HG02885 (cell line): ENCODE measurements at regions not wholly inside any gene's neighbourhood (a gene's known extent, or its start where the extent isn't known, plus 50 kb on each side); places are given as distances from the start of the nearest gene placed in this dataset.

Source experiments
- ATAC-seq: cut with Tn5 transposase; IDR thresholded peaks from one replicate; pipeline ENCODE4 v1.9.1; 2021; ENCODE audit warnings: mild to moderate bottlenecking; ENCODE audit not compliant: unreplicated experiment, poor library complexity

GRCh38 chr7:41633690-41634089 lies 69.2 kb downstream of the INHBA start:
- no peak for ATAC-seq

GRCh38 chr7:41630741-41631140 lies 72.1 kb downstream of the INHBA start:
- ATAC-seq = peak; percentile 86

GRCh38 chr7:41629711-41630111 lies 73.2 kb downstream of the INHBA start:
- no peak for ATAC-seq

GRCh38 chr7:41628901-41629300 lies 74.0 kb downstream of the INHBA start:
- ATAC-seq = no peak

GRCh38 chr7:41627645-41628298 lies 75.1 kb downstream of the INHBA start:
- ATAC-seq = no peak

GRCh38 chr7:41624818-41625217 lies 78.1 kb downstream of the INHBA start:
- no peak for ATAC-seq

GRCh38 chr7:41621953-41622831 lies 80.7 kb downstream of the INHBA start:
- no peak for ATAC-seq

- ATAC-seq = no peak
Observed at GRCh38 chr7:41617987-41618386, 84.9 kb downstream of the INHBA start.

- ATAC-seq = no peak
Observed at GRCh38 chr7:41612798-41613197, 90.1 kb downstream of the INHBA start.

- ATAC-seq = no peak
Observed at GRCh38 chr7:41612386-41612785, 90.5 kb downstream of the INHBA start.

- no peak for ATAC-seq
Observed at GRCh38 chr7:41608447-41608846, 94.4 kb downstream of the INHBA start.

- ATAC-seq = no peak
Observed at GRCh38 chr7:41603985-41604384, 98.9 kb downstream of the INHBA start.

GRCh38 chr7:41599760-41600159 lies 103.1 kb downstream of the INHBA start:
- no peak for ATAC-seq

- no peak for ATAC-seq
Observed at GRCh38 chr7:41592794-41593193, 110.1 kb downstream of the INHBA start.

GRCh38 chr7:41592236-41592635 lies 110.7 kb downstream of the INHBA start:
- no peak for ATAC-seq

- no peak for ATAC-seq
Observed at GRCh38 chr7:41590986-41591385, 111.9 kb downstream of the INHBA start.

GRCh38 chr7:41588341-41588740 lies 114.5 kb downstream of the INHBA start:
- ATAC-seq = no peak

GRCh38 chr7:41586931-41587640 lies 115.8 kb downstream of the INHBA start:
- ATAC-seq = no peak

- ATAC-seq = no peak
Observed at GRCh38 chr7:41584746-41585145, 118.1 kb downstream of the INHBA start.

- no peak for ATAC-seq
Observed at GRCh38 chr7:41582116-41582515, 120.8 kb downstream of the INHBA start.

GRCh38 chr7:41581041-41581440 lies 121.8 kb downstream of the INHBA start:
- no peak for ATAC-seq
